NCI-H82 (cell line): ENCODE measurements at regions not wholly inside any gene's neighbourhood (a gene's known extent, or its start where the extent isn't known, plus 50 kb on each side); places are given as distances from the start of the nearest gene placed in this dataset.
"Not testable (repeated sequence)": the region's sequence is repeated elsewhere in the genome, so short reads cannot be mapped to it uniquely, and the experiment has no call there.

Experiments
- DNase-seq: peaks from one replicate; lab custom pipeline; 2025; lab: John Stamatoyannopoulos, UW

- DNase-seq = no peak
These were observed 89.1 kb downstream of the RHOU start for GRCh38 chr1:228824366-228824765.

GRCh38 chr1:228825041-228825440 is 89.8 kb downstream of the RHOU start:
- no peak for DNase-seq

- no peak for DNase-seq
These were observed 90.7 kb downstream of the RHOU start for GRCh38 chr1:228825840-228826484.

GRCh38 chr1:228827019-228827418 is 91.7 kb downstream of the RHOU start:
- DNase-seq = no peak

GRCh38 chr1:228828151-228828550 is 92.9 kb downstream of the RHOU start:
- DNase-seq = no peak

GRCh38 chr1:228830185-228830953 is 95.1 kb downstream of the RHOU start:
- no peak for DNase-seq

GRCh38 chr1:228830954-228831481 is 95.7 kb downstream of the RHOU start:
- DNase-seq = no peak

- no peak for DNase-seq
These were observed 98.8 kb downstream of the RHOU start for GRCh38 chr1:228833911-228834688.

GRCh38 chr1:228835456-228835855 is 100.2 kb downstream of the RHOU start:
- no peak for DNase-seq

- DNase-seq = peak; percentile 16
These were observed 100.6 kb downstream of the RHOU start for GRCh38 chr1:228835911-228836310.

GRCh38 chr1:228836427-228836826 is 101.1 kb downstream of the RHOU start:
- DNase-seq = no peak

- no peak for DNase-seq
These were observed 101.8 kb downstream of the RHOU start for GRCh38 chr1:228837032-228837431.

- DNase-seq = no peak
These were observed 102.8 kb downstream of the RHOU start for GRCh38 chr1:228837817-228838716.

- no peak for DNase-seq
These were observed 103.6 kb downstream of the RHOU start for GRCh38 chr1:228838717-228839500.

GRCh38 chr1:228839656-228840055 is 104.4 kb downstream of the RHOU start:
- no peak for DNase-seq

GRCh38 chr1:228841632-228842031 is 106.4 kb downstream of the RHOU start:
- DNase-seq = peak; percentile 60

- peak; percentile 30 for DNase-seq
These were observed 107.0 kb downstream of the RHOU start for GRCh38 chr1:228842094-228842775.

- DNase-seq = no peak
These were observed 109.8 kb downstream of the RHOU start for GRCh38 chr1:228845101-228845500.

- peak; percentile 48 for DNase-seq
These were observed 111.7 kb downstream of the RHOU start for GRCh38 chr1:228846952-228847351.

- DNase-seq = not testable (repeated sequence)
These were observed 112.2 kb downstream of the RHOU start for GRCh38 chr1:228847451-228847850.
